K562 (cell line): ENCODE measurements at regions not wholly inside any gene's neighbourhood (a gene's known extent, or its start where the extent isn't known, plus 50 kb on each side); places are given as distances from the start of the nearest gene placed in this dataset.

ENCODE experiments used
- ATF3 ChIP-seq, 2 experiments: fragments of 450-650 bp in 1 of 2; sonication (generic) in 1 of 2; formaldehyde crosslinking in 1 of 2; IDR thresholded peaks in 1 of 2; conservative IDR thresholded peaks in 1 of 2; 2 replicates each; pipeline versions ENCODE4 v1.6.1 to v1.8.1; 2016 to 2023; ENCODE audit warnings: mild to moderate bottlenecking in 2 of 2, moderate library complexity in 2 of 2, inconsistent platforms in 1 of 2, missing genetic modification reagents in 1 of 2
- EZH2 ChIP-seq: IDR thresholded peaks from 2 replicates; pipeline ENCODE4 v1.6.1; 2012; ENCODE audit warnings: low read depth, mild to moderate bottlenecking, inconsistent platforms, low read length, borderline replicate concordance
- MYC ChIP-seq, 2 experiments: fragments of 250-450 bp in 1 of 2; sonication (Bioruptor Pico) in 1 of 2; IDR thresholded peaks; 2 replicates each; pipeline versions ENCODE4 v1.5.1 to v1.6.1; 2012 to 2021; ENCODE audit warnings: low read depth in 2 of 2, borderline replicate concordance in 1 of 2, improper control_type of control experiment in 1 of 2, low read length in 1 of 2, mild to moderate bottlenecking in 1 of 2, moderate library complexity in 1 of 2
- SMC3 ChIP-seq: conservative IDR thresholded peaks from 2 replicates; pipeline ENCODE4 v1.6.1; 2011; ENCODE audit warnings: low read depth, low read length, improper control_type of control experiment; ENCODE audit not compliant: insufficient read depth
- TAF1 ChIP-seq: IDR thresholded peaks from 2 replicates; pipeline ENCODE4 v1.6.1; 2011; ENCODE audit warnings: mild to moderate bottlenecking, low read length, moderate library complexity; ENCODE audit not compliant: insufficient read depth, control insufficient read depth, severe bottlenecking; ENCODE audit errors: extremely low read depth
- TBL1XR1 ChIP-seq, 2 experiments: IDR thresholded peaks; 2 replicates each; pipeline ENCODE4 v1.6.1; 2012; ENCODE audit warnings: improper control_type of control experiment in 2 of 2, low read length in 2 of 2, mild to moderate bottlenecking in 1 of 2
- TF ChIP-seq, protein P1 (sequence below), 3 experiments: IDR thresholded peaks in 2 of 3; conservative IDR thresholded peaks in 1 of 3; 2 replicates each; pipeline ENCODE4 v1.5.1; 2011 to 2012; ENCODE audit warnings: low read length in 3 of 3, mild to moderate bottlenecking in 3 of 3, control low read depth in 2 of 3, improper control_type of control experiment in 1 of 3, inconsistent platforms in 1 of 3, low read depth in 1 of 3, mixed read lengths in 1 of 3, moderate library complexity in 1 of 3; ENCODE audit not compliant: insufficient read depth in 2 of 3

DNA sequence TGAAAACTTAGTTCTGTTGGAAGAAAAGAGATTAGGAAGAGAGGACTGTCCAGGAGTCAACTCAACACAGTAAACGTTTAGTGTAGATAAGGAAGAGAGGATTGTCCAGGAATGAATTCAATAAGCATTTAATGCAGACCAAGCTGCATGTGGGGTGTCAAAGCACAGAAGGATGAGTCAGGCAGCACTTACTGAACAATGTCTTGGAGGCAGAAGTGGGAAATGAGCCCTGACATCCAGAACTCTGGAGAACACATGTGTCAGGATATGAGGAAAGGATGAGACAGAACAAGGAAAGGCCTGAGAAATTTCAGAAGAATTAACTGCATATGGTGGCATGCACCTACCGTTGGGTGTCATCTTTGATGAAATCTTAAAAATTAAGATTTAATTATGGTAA lies 429.2 kb upstream of the HTR2A start:
- TF ChIP-seq TBL1XR1 (IDR thresholded peaks at IDR 0.05; ENCODE audit: low read length in 2 of 2) = no peak
- TF ChIP-seq, protein P1, sequence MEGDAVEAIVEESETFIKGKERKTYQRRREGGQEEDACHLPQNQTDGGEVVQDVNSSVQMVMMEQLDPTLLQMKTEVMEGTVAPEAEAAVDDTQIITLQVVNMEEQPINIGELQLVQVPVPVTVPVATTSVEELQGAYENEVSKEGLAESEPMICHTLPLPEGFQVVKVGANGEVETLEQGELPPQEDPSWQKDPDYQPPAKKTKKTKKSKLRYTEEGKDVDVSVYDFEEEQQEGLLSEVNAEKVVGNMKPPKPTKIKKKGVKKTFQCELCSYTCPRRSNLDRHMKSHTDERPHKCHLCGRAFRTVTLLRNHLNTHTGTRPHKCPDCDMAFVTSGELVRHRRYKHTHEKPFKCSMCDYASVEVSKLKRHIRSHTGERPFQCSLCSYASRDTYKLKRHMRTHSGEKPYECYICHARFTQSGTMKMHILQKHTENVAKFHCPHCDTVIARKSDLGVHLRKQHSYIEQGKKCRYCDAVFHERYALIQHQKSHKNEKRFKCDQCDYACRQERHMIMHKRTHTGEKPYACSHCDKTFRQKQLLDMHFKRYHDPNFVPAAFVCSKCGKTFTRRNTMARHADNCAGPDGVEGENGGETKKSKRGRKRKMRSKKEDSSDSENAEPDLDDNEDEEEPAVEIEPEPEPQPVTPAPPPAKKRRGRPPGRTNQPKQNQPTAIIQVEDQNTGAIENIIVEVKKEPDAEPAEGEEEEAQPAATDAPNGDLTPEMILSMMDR (IDR thresholded peaks at IDR 0.05 in 2 of 3, conservative IDR thresholded peaks at IDR 0.05 in 1 of 3; ENCODE audit: insufficient read depth in 2 of 3, low read depth in 1 of 3, low read length in 3 of 3) = no peak
- TF ChIP-seq ATF3 (IDR thresholded peaks at IDR 0.05) = no peak
- no peak for TF ChIP-seq ATF3 (CRISPR knock-in tag; conservative IDR thresholded peaks at IDR 0.05)
- no peak for TF ChIP-seq MYC (IDR thresholded peaks at IDR 0.05; ENCODE audit: low read depth, low read length)
- TF ChIP-seq MYC (CRISPR knock-in tag; IDR thresholded peaks at IDR 0.05; ENCODE audit: borderline replicate concordance, low read depth) = no peak
- TF ChIP-seq EZH2 = no peak
- no peak for TF ChIP-seq TAF1
- no peak for TF ChIP-seq SMC3
